GM18907 (cell line): ENCODE measurements at regions not wholly inside any gene's neighbourhood (a gene's known extent, or its start where the extent isn't known, plus 50 kb on each side); places are given as distances from the start of the nearest gene placed in this dataset.
"Not testable (repeated sequence)": the region's sequence is repeated elsewhere in the genome, so short reads cannot be mapped to it uniquely, and the experiment has no call there.

ENCODE experiments used
- ATAC-seq: cut with Tn5 transposase; IDR thresholded peaks from one replicate; pipeline ENCODE4 v1.9.1; 2021; ENCODE audit warnings: mild to moderate bottlenecking, moderate library complexity; ENCODE audit not compliant: unreplicated experiment

- ATAC-seq: no peak
Observed at GRCh38 chr4:62571494-62571893, 1371.4 kb downstream of the ADGRL3 start.

- ATAC-seq: no peak
Observed at GRCh38 chr4:62560858-62561257, 1360.7 kb downstream of the ADGRL3 start.

- no peak for ATAC-seq
Observed at GRCh38 chr4:62550121-62550520, 1350.0 kb downstream of the ADGRL3 start.

- no peak for ATAC-seq
Observed at GRCh38 chr4:62549601-62550000, 1349.5 kb downstream of the ADGRL3 start.

- no peak for ATAC-seq
Observed at GRCh38 chr4:62548765-62549164, 1348.6 kb downstream of the ADGRL3 start.

GRCh38 chr4:62548108-62548524, 1348.0 kb downstream of the ADGRL3 start:
- no peak for ATAC-seq

GRCh38 chr4:62544428-62544827, 1344.3 kb downstream of the ADGRL3 start:
- no peak for ATAC-seq

- ATAC-seq: no peak
Observed at GRCh38 chr4:62543002-62543401, 1342.9 kb downstream of the ADGRL3 start.

GRCh38 chr4:62533573-62533972, 1333.4 kb downstream of the ADGRL3 start:
- ATAC-seq: no peak

GRCh38 chr4:62531731-62532130, 1331.6 kb downstream of the ADGRL3 start:
- no peak for ATAC-seq

- no peak for ATAC-seq
Observed at GRCh38 chr4:62531264-62531663, 1331.1 kb downstream of the ADGRL3 start.

- ATAC-seq: no peak
Observed at GRCh38 chr4:62528874-62529273, 1328.7 kb downstream of the ADGRL3 start.

- no peak for ATAC-seq
Observed at GRCh38 chr4:62526671-62527070, 1326.5 kb downstream of the ADGRL3 start.

GRCh38 chr4:62523256-62523655, 1323.1 kb downstream of the ADGRL3 start:
- ATAC-seq: no peak

- ATAC-seq: no peak
Observed at GRCh38 chr4:62522273-62522672, 1322.1 kb downstream of the ADGRL3 start.

GRCh38 chr4:62517716-62518115, 1317.6 kb downstream of the ADGRL3 start:
- no peak for ATAC-seq

- no peak for ATAC-seq
Observed at GRCh38 chr4:62513306-62513705, 1313.2 kb downstream of the ADGRL3 start.

GRCh38 chr4:62512271-62512670, 1312.1 kb downstream of the ADGRL3 start:
- ATAC-seq: no peak

GRCh38 chr4:62510228-62510627, 1310.1 kb downstream of the ADGRL3 start:
- no peak for ATAC-seq

GRCh38 chr4:62500296-62500695, 1300.2 kb downstream of the ADGRL3 start:
- ATAC-seq: no peak

GRCh38 chr4:62495032-62495431, 1294.9 kb downstream of the ADGRL3 start:
- ATAC-seq: no peak

GRCh38 chr4:62491756-62492155, 1291.6 kb downstream of the ADGRL3 start:
- not testable (repeated sequence) for ATAC-seq

- ATAC-seq: no peak
Observed at GRCh38 chr4:62490635-62491034, 1290.5 kb downstream of the ADGRL3 start.

- no peak for ATAC-seq
Observed at GRCh38 chr4:62487016-62487415, 1286.9 kb downstream of the ADGRL3 start.
